H1 (cell line): ENCODE measurements at regions not wholly inside any gene's neighbourhood (a gene's known extent, or its start where the extent isn't known, plus 50 kb on each side); places are given as distances from the start of the nearest gene placed in this dataset.

Source experiments
- CTCF ChIA-PET: fragments of 300-600 bp; sonication (Branson Sonifier 250); formaldehyde crosslinking; loops from one replicate; lab custom pipeline; 2021; ENCODE audit not compliant: partially characterized antibody; lab: Charles Lee
- POLR2A ChIA-PET: fragments of 300-600 bp; sonication (Branson Sonifier 250); formaldehyde crosslinking; loops from one replicate; lab custom pipeline; 2021; ENCODE audit warnings: inconsistent platforms; ENCODE audit not compliant: partially characterized antibody; lab: Charles Lee
- DNase-seq, 2 experiments: peaks; one replicate each; pipeline versions ENCODE4 v3.0.0 to v3.0.0-alpha.2; 2010 to 2022; ENCODE audit warnings: low spot score in 2 of 2, low read depth in 1 of 2, mixed read lengths in 1 of 2
- FAIRE-seq: peaks from 2 replicates; lab custom pipeline; 2011; peaks lifted over from hg19 to GRCh38; lab: Jason Lieb, UNC
- H2AFZ ChIP-seq: 2 replicates; pipeline ENCODE4 v1.8.1; 2012; ENCODE audit warnings: low read length, inconsistent platforms
- H2AK5ac ChIP-seq: 2 replicates; pipeline ENCODE4 v1.6.1; 2013; ENCODE audit warnings: low read depth, low read length
- H2BK120ac ChIP-seq: replicated peaks from 2 replicates; pipeline ENCODE3; 2013; ENCODE audit warnings: low read depth, low read length, inconsistent platforms
- H2BK12ac ChIP-seq: 2 replicates; pipeline ENCODE4 v1.6.1; 2013; ENCODE audit warnings: low read depth, low read length
- H2BK15ac ChIP-seq: 2 replicates; pipeline ENCODE4 v1.6.1; 2013; ENCODE audit warnings: low read length
- H2BK20ac ChIP-seq: 2 replicates; pipeline ENCODE4 v1.6.1; 2013; ENCODE audit warnings: low read length
- H2BK5ac ChIP-seq: 2 replicates; pipeline ENCODE4 v1.6.1; 2013; ENCODE audit warnings: low read depth, low read length
- H3K14ac ChIP-seq: 2 replicates; pipeline ENCODE4 v1.6.1; 2013; ENCODE audit warnings: inconsistent platforms; ENCODE audit not compliant: insufficient read length
- H3K18ac ChIP-seq: 2 replicates; pipeline ENCODE4 v1.6.1; 2013; ENCODE audit warnings: low read length; ENCODE audit errors: extremely low read depth
- H3K23ac ChIP-seq: 2 replicates; pipeline ENCODE4 v1.6.1; 2013; ENCODE audit warnings: inconsistent platforms; ENCODE audit not compliant: insufficient read length
- H3K23me2 ChIP-seq: 2 replicates; pipeline ENCODE4 v1.6.1; 2013; ENCODE audit warnings: low read depth, low read length
- H3K27ac ChIP-seq: 2 replicates; pipeline ENCODE4 v1.6.1; 2011; ENCODE audit warnings: low read depth, low read length, inconsistent platforms
- H3K27me3 ChIP-seq, 4 experiments: replicated peaks in 1 of 4; 1 replicate in 1 of 4; 2 replicates in 3 of 4; pipeline versions ENCODE4 v1.6.1 to v1.8.1; 2011 to 2013; ENCODE audit warnings: low read length in 3 of 4, mild to moderate bottlenecking in 3 of 4, inconsistent platforms in 2 of 4, mixed read lengths in 2 of 4, moderate library complexity in 1 of 4; ENCODE audit not compliant: control insufficient read depth in 3 of 4, insufficient read depth in 3 of 4; ENCODE audit errors: extremely low read depth in 1 of 4
- H3K36me3 ChIP-seq, 4 experiments: 2 replicates each; pipeline versions ENCODE4 v1.6.1 to v1.8.1; 2011 to 2013; ENCODE audit warnings: mild to moderate bottlenecking in 4 of 4, low read length in 3 of 4, moderate library complexity in 2 of 4, control low read depth in 1 of 4, inconsistent platforms in 1 of 4; ENCODE audit not compliant: insufficient read depth in 4 of 4, control insufficient read depth in 2 of 4
- H3K4ac ChIP-seq: replicated peaks from 2 replicates; pipeline ENCODE3; 2013; ENCODE audit warnings: low read length, low read depth, mixed read lengths, inconsistent platforms; ENCODE audit not compliant: insufficient read length
- H3K4me1 ChIP-seq, 4 experiments: replicated peaks in 1 of 4; 1 replicate in 1 of 4; 2 replicates in 3 of 4; pipeline versions ENCODE4 v1.6.1 to v1.8.1; 2011 to 2013; ENCODE audit warnings: low read length in 3 of 4, inconsistent platforms in 2 of 4, mixed read lengths in 1 of 4; ENCODE audit not compliant: insufficient read depth in 4 of 4, control insufficient read depth in 3 of 4
- H3K4me2 ChIP-seq, 2 experiments: 2 replicates each; pipeline versions ENCODE4 v1.6.1 to v1.8.1; 2011 to 2013; ENCODE audit warnings: low read depth in 2 of 2, low read length in 2 of 2, control low read depth in 1 of 2, inconsistent platforms in 1 of 2, mild to moderate bottlenecking in 1 of 2; ENCODE audit not compliant: insufficient read depth in 1 of 2
- H3K4me3 ChIP-seq, 4 experiments: fragments of 200-600, 300-600 bp in 1 of 4; sonication (generic), shearing (Covaris generic), sonication (Bioruptor Twin) in 1 of 4; 2 replicates each; pipeline versions ENCODE4 v1.5.1 to v1.8.1; 2011 to 2016; ENCODE audit warnings: low read length in 4 of 4, low read depth in 3 of 4, control low read depth in 2 of 4, inconsistent platforms in 2 of 4, mild to moderate bottlenecking in 2 of 4, mixed read lengths in 1 of 4, moderate library complexity in 1 of 4; ENCODE audit not compliant: insufficient read depth in 2 of 4; ENCODE audit errors: extremely low read depth in 1 of 4
- H3K56ac ChIP-seq: replicated peaks from 2 replicates; pipeline ENCODE3; 2013; ENCODE audit warnings: low read depth, mild to moderate bottlenecking, mixed read lengths, low read length, inconsistent platforms; ENCODE audit not compliant: insufficient read length
- H3K79me1 ChIP-seq: 2 replicates; pipeline ENCODE4 v1.6.1; 2013; ENCODE audit warnings: low read depth, low read length, control low read depth
- H3K79me2 ChIP-seq, 2 experiments: 2 replicates each; pipeline versions ENCODE4 v1.6.1 to v1.8.1; 2012 to 2013; ENCODE audit warnings: low read length in 2 of 2, mild to moderate bottlenecking in 2 of 2, inconsistent platforms in 1 of 2; ENCODE audit not compliant: insufficient read depth in 2 of 2, control insufficient read depth in 1 of 2
- H3K9ac ChIP-seq, 4 experiments: replicated peaks in 1 of 4; 1 replicate in 1 of 4; 2 replicates in 3 of 4; pipeline versions ENCODE4 v1.6.1 to v1.8.1; 2011 to 2013; ENCODE audit warnings: low read depth in 3 of 4, low read length in 3 of 4, control low read depth in 2 of 4, mild to moderate bottlenecking in 2 of 4, moderate library complexity in 2 of 4, inconsistent platforms in 1 of 4; ENCODE audit errors: extremely low read depth in 1 of 4
- H3K9me3 ChIP-seq, 2 experiments: 2 replicates each; pipeline versions ENCODE4 v1.6.1 to v1.8.1; 2012 to 2013; ENCODE audit warnings: mild to moderate bottlenecking in 2 of 2, moderate library complexity in 2 of 2, control low read depth in 1 of 2, inconsistent platforms in 1 of 2, low read depth in 1 of 2, low read length in 1 of 2, mixed read lengths in 1 of 2; ENCODE audit not compliant: insufficient read depth in 2 of 2
- H4K20me1 ChIP-seq, 2 experiments: replicated peaks in 1 of 2; 2 replicates each; pipeline versions ENCODE3 to v1.8.1; 2011 to 2013; ENCODE audit warnings: inconsistent platforms in 2 of 2, low read length in 2 of 2, mild to moderate bottlenecking in 1 of 2; ENCODE audit not compliant: insufficient read depth in 2 of 2, control insufficient read depth in 1 of 2
- H4K5ac ChIP-seq: 2 replicates; pipeline ENCODE4 v1.6.1; 2013; ENCODE audit warnings: low read length, low read depth, mixed read lengths, inconsistent platforms; ENCODE audit not compliant: insufficient read length
- H4K8ac ChIP-seq: 2 replicates; pipeline ENCODE4 v1.8.0; 2013; ENCODE audit warnings: mild to moderate bottlenecking, moderate library complexity, low read length, inconsistent platforms; ENCODE audit not compliant: insufficient read depth; ENCODE audit errors: extremely low read depth
- H4K91ac ChIP-seq: replicated peaks from 2 replicates; pipeline ENCODE3; 2013; ENCODE audit warnings: low read length, mixed read lengths, inconsistent platforms; ENCODE audit not compliant: insufficient read length
- CEBPB ChIP-seq: IDR thresholded peaks from 2 replicates; pipeline ENCODE4 v1.6.1; 2012; ENCODE audit warnings: low read depth, low read length
- EP300 ChIP-seq, 2 experiments: IDR thresholded peaks; 1 replicate in 1 of 2; 2 replicates in 1 of 2; pipeline ENCODE4 v1.6.1; 2011 to 2012; ENCODE audit warnings: low read depth in 2 of 2, low read length in 2 of 2, mild to moderate bottlenecking in 2 of 2, borderline replicate concordance in 1 of 2, inconsistent platforms in 1 of 2, moderate library complexity in 1 of 2
- RNF2 ChIP-seq: fragments of 200-900, 300-1000 bp; sonication (generic); IDR thresholded peaks from 2 replicates; pipeline ENCODE4 v1.7.1; 2016; ENCODE audit warnings: borderline replicate concordance, low read depth, mild to moderate bottlenecking, antibody characterized with exemption, low read length; ENCODE audit not compliant: poor library complexity, severe bottlenecking; ENCODE audit errors: missing control alignments
- ZNF274 ChIP-seq: IDR thresholded peaks from 2 replicates; pipeline ENCODE4 v1.7.0; 2012; ENCODE audit warnings: low read length, borderline replicate concordance; ENCODE audit errors: extremely low read depth
- WGBS, 2 experiments: shearing (Covaris generic) in 1 of 2; methylation state at CpG; one replicate each; pipeline versions ENCODE4 v1.1.6 to v1.1.7; 2013 to 2015; ENCODE audit warnings: low lambda C conversion rate in 2 of 2, mixed read lengths in 2 of 2, inconsistent platforms in 1 of 2, low coverage in 1 of 2, missing lambda C conversion rate in 1 of 2; ENCODE audit not compliant: insufficient replicate concordance in 2 of 2, insufficient coverage in 1 of 2, insufficient read length in 1 of 2; ENCODE audit errors: extremely low coverage in 1 of 2, missing lambda C conversion rate in 1 of 2; 5-methylcytosine and 5-hydroxymethylcytosine counted together

GRCh38 chr21:28459193-28459592, 533.5 kb downstream of the LTN1 start:
- peak overlapping the region; percentile 51; the same call in 1 of the 2 replicates for H2BK12ac ChIP-seq
- FAIRE-seq: no peak
- H2AK5ac ChIP-seq: no peak overlapping the region
- H3K4me2 ChIP-seq: no peak overlapping the region
- no peak overlapping the region for H2BK120ac ChIP-seq
- TF ChIP-seq CEBPB: peak; percentile 63; the same call in 1 of the 2 replicates
- TF ChIP-seq RNF2: no peak
- no peak for TF ChIP-seq ZNF274
- no peak for TF ChIP-seq EP300 (IDR thresholded peaks at IDR 0.05; ENCODE audit: borderline replicate concordance in 1 of 2, low read depth in 2 of 2, low read length in 2 of 2)
- no peak overlapping the region for H3K14ac ChIP-seq
- no peak overlapping the region for H2BK15ac ChIP-seq
- no peak overlapping the region for H3K23ac ChIP-seq
- 0 out of 2 replicates have a peak overlapping the region, but pooled peaks have one; percentile 28 for H3K18ac ChIP-seq
- H3K36me3 ChIP-seq: no peaks in the 10 kb centered on the region
- no peaks in the 10 kb centered on the region for H3K27me3 ChIP-seq
- POLR2A ChIA-PET: no interaction called here
- no peak overlapping the region for H2AFZ ChIP-seq
- H4K91ac ChIP-seq: no peak overlapping the region
- H3K9me3 ChIP-seq: no peaks in the 10 kb centered on the region
- CTCF ChIA-PET: no interaction called here
- H3K56ac ChIP-seq: no peak overlapping the region
- no peak overlapping the region for H2BK20ac ChIP-seq
- no peak overlapping the region for H3K27ac ChIP-seq
- no peaks in the 10 kb centered on the region for H3K79me1 ChIP-seq
- H4K5ac ChIP-seq: no peak overlapping the region
- no peak overlapping the region; the same call in 1 of the 2 replicates for H2BK5ac ChIP-seq
- H4K20me1 ChIP-seq: no peaks in the 10 kb centered on the region
- no peak for DNase-seq
- peaks cover 2% of the 10 kb centered on the region; the same call in 1 of the 2 replicates for H3K23me2 ChIP-seq
- H3K4me3 ChIP-seq: no peak overlapping the region
- H3K9ac ChIP-seq: no peak overlapping the region
- no peak overlapping the region for H3K4ac ChIP-seq
- H4K8ac ChIP-seq: no peak overlapping the region
- 93% methylated on average over 2 of the region's 2 CpGs; no CpG with 5 or more reads in 1 of the 2 experiments for WGBS, 2 experiments
- H3K4me1 ChIP-seq: no peaks in the 10 kb centered on the region
- no peaks in the 10 kb centered on the region for H3K79me2 ChIP-seq
